ENCODE measurements at regions not wholly inside any gene's neighbourhood (a gene's known extent, or its start where the extent isn't known, plus 50 kb on each side); places are given as distances from the start of the nearest gene placed in this dataset.

DNA sequence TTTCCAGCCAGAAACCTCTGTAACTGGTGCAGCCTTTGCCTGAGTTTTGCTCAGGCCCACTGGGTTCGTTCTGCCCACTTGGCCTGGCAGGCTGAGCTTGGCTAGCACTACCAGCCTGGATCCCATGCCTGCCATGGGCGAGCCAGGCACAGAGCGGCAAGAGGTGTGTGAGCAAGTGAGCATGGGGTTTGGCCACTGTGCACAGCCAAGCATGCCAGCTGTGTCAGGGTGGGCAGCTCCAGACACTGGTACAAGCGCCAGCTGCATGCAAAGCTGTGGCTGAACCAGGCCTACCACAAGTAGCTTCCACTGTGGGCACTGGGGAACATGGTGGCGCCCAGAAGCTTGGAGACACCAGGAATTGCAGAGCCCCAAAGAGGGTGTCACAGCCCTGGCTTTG lies 56.3 kb upstream of the LDAH start:
- H3K4me1 Mint-ChIP-seq (ENCODE audit: low read depth, unreplicated experiment): no peaks in the 10 kb centered on the region
- CTCF ChIA-PET: interaction anchor here (0.7 kb wide), 1 partner anchor 56 kb away, joined by 5 read pairs; the partner anchor contains the start of gene LDAH
- H3K27ac Mint-ChIP-seq (ENCODE audit: unreplicated experiment): no peak overlapping the region
- no TSS peak for BruUV-seq (replicated peaks)
- no peak for TF ChIP-seq CTCF (IDR thresholded peaks at IDR 0.05; ENCODE audit: unreplicated experiment)
- H3K36me3 Mint-ChIP-seq (ENCODE audit: insufficient read depth, unreplicated experiment): no peaks in the 10 kb centered on the region
- H3K9me3 Mint-ChIP-seq (ENCODE audit: low read depth, unreplicated experiment): no peaks in the 10 kb centered on the region
- intact Hi-C loops (cut with micrococcal nuclease; ENCODE audit: unreplicated experiment): no loop called here
- no peak for DNase-seq
- H3K4me3 Mint-ChIP-seq (ENCODE audit: low read depth, unreplicated experiment): no peak overlapping the region
- H3K27me3 Mint-ChIP-seq (ENCODE audit: unreplicated experiment): peaks cover 39% of the 10 kb centered on the region

DNA sequence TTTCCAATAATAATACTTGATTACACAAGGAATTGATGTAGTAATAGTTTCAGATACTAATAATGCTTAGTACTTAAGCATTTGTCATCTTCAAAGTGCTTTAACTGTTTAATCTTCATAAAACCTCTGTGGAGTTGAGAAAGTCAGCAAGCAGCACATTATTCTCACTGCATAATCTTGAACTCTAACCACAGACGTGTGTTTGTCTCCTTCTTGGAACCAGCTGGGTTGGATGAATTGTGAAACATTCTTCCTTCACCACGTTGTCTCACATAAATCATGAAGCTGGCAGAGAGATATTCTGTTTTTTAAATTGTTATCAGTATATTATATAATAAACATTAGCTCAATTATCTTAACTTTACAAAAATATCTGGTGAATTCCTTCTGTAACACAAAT lies 55.1 kb upstream of the LDAH start:
- DNase-seq: no peak
- Mint-ChIP-seq H3K27ac (ENCODE audit: unreplicated experiment) (no peak overlapping the region), H3K4me3 (ENCODE audit: low read depth, unreplicated experiment) (no peak overlapping the region), H3K36me3 (ENCODE audit: insufficient read depth, unreplicated experiment) (no peaks in the 10 kb centered on the region), H3K4me1 (ENCODE audit: low read depth, unreplicated experiment) (no peaks in the 10 kb centered on the region), H3K9me3 (ENCODE audit: low read depth, unreplicated experiment) (no peaks in the 10 kb centered on the region), H3K27me3 (ENCODE audit: unreplicated experiment) (peaks cover 39% of the 10 kb centered on the region)
- no peak for TF ChIP-seq CTCF (IDR thresholded peaks at IDR 0.05; ENCODE audit: unreplicated experiment)
- CTCF ChIA-PET: no interaction called here
- intact Hi-C loops (cut with micrococcal nuclease; ENCODE audit: unreplicated experiment): no loop called here
- BruUV-seq (replicated peaks): no TSS peak

Data from Calu3 (cell line).